NCI-H2227 (cell line): ENCODE measurements at regions not wholly inside any gene's neighbourhood (a gene's known extent, or its start where the extent isn't known, plus 50 kb on each side); places are given as distances from the start of the nearest gene placed in this dataset.

Experiments
- DNase-seq: peaks from one replicate; lab custom pipeline; 2025; ENCODE audit not compliant: unreplicated experiment; lab: John Stamatoyannopoulos, UW

DNA sequence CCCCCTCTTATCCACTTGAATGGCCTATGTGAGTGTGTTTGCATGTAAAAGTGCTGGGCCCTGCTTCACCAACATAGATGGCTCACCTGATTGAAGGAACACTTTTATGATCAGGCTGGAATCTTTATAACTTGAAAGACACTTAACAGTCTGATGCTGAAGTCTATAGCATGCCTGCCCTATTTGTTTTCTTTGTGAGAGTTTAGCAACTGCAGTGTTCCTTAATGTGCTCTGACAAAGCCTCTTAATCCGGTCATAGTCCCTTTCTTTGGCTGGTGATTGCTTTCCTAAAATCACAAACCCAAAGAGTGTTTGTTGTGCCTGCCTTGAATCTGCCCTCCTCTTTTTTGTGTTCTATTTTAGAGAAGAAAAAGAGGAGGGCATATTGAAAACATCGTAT, 1382.8 kb upstream of the CELF4 start:
- no peak for DNase-seq

DNA sequence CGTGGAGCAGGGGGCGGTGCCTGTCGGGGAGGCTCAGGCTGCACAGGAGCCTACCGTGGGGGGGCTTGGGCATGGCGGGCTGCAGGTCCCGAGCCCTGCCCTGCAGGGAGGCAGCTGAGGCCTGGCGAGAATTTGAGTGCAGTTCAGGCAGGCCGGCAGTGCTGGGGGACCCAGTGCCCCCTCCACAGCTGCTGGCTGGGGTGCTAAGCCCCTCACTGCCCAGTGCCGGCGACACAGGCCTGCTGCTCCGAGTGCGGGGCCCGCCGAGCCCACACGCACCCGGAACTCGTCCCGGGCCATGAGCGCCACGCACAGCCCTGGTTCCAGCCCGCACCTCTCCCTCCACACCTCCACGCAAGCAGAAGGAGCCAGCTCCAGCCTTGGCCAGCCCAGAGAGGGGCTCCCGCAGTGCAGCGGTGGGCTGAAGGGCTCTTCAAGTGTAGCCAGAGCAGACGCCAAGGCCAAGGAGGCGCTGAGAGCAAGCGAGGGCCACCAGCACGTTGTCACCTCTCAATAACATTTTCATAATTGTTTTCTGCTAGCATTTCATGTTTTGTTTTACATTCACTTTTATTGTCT, 1378.9 kb upstream of the CELF4 start:
- no peak for DNase-seq

DNA sequence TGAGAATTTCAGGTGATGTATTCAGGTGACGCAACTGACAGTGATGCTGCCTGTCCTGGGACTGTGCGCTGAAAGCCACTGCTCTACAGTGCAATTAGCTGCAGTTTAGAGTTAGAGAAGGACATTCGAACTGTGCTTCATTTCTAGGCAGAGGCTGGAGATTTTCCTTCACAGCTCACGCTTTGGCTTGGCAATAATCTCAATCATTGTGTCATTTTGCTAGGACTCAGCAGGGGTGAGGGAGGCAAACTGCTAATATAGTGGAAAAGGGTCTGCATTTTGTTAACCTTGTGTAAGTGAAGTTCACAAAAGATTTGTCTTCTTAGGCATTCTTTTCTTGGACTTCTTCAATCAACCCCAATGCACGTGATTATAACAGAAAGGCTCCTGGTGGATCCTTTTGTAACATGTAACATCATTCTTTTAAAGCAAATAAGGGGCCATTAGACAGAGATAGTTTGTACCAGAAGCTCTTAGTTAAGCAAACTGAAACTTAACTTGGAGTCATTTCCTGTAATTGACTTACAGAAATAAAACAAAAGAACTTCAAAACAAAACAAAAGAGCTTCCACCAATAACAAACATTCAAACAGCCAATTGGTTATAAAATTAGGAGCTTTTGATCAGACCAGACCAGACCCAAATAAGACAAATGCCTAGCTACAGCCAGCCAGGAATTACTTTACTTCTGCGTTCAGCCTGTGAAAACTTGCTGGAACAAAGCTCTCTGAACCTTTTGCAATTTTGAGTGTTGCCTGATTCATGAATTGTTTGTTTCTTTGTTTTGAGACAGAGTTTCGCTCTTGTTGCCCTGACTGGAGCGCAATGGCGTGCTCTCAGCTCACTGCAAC, 1376.3 kb upstream of the CELF4 start:
- DNase-seq = peak; percentile 54

DNA sequence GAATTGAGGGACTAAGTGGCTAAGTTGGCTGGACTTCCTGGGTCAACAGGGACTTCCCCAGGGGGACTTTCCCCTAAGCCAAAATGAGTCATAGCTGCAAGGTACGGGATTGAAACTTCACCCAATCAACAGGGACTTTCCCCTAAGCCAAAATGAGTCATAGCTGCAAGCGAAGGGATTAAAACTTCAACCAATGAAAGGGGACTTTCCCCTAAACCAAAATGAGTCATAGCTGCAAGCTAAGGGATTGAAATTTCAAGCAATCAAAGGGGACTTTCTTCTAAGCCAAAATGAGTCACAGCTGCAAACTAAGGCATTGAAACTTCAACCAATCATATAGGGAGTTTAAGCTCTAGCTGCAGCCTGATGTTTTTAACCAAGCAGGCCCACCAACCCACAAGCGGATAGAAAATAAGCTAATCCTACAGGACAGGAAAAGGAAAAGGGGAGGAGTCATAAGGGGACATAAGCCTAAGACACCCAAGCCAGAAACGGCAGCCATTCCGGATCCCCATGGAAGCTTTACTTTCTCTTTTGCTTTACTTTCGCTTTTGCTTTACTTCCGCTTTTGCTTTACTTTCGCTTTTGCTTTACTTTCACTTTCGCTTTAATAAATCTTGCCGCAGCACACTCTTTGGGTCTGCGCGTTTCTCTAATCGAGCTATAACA, 1375.4 kb upstream of the CELF4 start:
- peak; percentile 93 for DNase-seq

DNA sequence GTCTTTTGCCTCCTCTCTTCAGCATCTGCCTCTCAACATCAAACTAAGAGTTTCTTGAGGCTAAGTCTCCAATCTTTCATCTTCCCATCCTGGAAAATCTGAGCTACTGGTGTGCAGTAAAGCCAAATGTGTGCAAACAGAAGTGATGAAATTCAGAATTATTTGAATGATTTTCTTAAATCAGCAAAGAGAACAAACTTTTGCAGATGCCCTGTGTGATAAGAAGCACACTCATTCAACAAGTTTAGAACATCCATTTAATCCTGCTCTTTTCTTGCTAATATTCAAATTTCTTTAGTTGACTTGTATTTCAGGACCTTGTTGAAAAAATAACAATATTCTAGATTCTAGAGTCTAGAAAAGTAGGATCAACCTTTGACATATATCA, 1374.9 kb upstream of the CELF4 start:
- no peak for DNase-seq

DNA sequence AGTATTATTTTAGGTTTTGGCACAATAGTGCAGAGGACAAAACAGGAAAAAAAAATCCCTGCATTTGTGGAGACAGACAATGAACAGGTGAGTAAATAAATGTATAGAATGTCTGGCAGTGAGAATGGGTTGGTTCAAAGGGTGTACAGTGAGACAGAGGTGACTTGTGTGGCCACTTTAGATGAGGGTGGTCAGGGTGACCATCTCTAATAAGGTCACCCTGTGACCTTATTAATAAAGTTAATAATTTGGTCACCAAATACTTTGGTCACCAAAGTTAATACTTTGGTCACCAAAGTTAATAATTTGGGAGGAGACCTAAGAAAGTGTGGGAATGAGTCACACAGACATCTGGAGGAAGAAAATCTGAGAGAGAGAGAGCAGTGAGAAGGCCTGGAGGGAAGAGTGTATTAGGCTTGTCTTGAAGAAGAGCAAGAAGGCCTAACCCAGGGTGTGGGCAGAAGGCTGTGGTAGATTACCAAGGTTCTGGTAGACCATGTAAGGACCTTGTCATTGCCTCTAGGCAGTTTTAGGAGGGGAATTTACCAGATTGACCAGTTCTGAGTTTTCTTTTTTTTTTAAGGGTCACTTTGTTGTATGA, 1368.4 kb upstream of the CELF4 start:
- no peak for DNase-seq

DNA sequence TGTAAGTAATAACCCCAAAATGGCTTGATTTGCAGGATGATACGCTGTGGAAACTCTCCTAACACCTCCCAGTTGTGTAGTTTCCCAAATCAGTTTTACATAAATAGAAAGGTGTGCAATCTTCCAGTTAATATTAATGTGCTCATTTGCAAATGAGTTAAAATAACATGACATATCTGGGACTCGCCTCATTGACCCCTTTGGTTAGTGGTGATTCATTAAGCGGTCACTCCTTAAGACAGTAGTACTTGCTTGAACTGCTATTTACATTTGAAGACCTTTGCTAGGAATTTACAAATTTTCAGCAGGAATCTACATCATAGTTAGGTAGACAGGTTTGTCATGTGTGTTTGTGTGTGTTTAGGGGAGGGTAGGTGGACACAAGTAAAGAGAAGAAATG, 1367.7 kb upstream of the CELF4 start:
- no peak for DNase-seq

DNA sequence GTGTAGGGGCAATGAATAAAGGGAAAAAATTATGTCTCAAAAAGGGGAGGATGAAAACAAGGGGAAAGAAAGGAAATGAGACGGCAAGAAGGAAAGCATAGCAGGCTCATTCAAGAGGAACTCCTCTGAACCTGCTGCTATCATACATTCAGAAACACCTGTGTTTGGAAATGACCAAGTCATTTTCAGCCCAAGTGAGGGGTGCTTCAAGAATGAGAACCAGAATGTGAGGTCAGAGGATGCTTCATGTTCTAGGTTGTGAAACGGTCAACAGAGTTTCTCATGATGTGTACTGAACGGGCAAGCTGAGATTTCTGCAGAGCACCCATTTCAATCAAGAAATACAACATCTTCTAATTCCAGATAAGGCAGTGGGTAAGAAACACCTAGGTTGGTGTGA, 1367.2 kb upstream of the CELF4 start:
- DNase-seq = no peak

DNA sequence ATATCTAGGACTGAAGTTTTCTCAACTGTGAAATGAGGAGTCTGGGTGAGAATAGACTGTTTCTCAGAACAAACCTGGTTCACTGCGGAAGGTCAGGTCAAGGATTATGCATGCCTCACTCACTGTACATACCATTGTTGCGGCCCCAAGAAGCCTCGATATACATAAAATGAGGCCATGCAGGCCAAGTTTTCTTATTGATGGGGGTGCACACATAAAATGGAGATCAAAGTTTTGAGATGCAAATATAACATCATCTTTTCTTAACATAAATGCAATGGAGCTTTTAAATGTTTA, 1366.1 kb upstream of the CELF4 start:
- no peak for DNase-seq

DNA sequence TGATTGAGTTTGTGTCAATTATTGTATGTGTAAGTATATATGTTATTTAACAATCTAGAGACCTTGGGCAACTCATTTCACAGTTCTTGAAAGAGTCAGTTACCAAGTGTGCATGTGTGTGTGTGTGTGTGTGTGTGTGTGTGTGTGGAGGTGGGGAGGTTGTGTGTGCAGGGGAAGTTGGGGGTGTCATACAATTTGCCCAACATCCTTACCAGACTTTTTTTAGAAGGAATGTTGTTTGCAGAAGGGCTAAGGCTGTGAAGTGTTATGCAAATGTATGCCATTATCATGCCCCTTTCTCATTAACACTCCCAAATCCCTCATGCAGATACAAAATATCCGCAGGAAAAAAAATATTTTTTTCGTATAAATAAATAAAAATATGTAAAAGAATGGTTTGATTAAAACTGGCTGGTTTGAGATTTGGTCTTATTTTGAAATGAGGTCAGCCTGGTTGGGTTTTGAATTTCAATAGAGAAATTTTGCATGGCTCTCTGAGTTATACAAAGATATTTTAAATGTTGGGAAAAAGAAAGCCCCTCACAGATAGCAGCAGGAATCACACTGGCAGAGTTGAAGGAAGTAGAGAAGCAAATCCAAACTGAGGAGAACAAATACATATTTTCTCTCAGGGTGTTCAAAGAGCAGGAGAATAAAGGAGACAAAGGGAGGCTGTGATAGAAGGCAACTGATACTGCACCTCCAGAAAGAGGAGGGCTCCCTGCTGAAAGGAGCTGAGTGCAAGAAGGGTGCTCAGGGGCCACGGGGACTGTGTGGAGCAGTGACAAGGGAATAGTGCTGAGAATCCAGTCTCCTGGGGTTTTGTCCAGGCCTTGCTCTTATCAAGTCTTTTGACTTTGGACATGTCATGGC, 1365.5 kb upstream of the CELF4 start:
- DNase-seq = no peak

DNA sequence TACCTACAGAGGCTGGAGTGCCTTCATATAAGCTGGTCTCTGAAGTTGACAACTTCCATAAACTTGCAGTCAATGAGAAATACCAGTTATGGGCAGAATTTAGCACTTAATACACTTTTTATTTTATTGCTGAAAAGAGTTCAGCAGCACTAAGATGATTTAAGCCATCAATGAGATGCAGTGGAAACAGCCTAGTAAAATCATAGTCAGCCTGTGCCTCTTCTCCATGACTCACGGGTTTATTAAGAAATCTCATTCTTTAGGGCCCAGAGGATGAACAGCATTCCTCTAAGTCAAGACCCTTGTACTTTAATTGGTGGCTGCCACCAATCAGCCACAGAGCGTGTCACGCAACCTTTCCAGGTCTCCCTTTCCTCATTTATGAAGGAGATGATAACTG, 1357.9 kb upstream of the CELF4 start:
- no peak for DNase-seq

DNA sequence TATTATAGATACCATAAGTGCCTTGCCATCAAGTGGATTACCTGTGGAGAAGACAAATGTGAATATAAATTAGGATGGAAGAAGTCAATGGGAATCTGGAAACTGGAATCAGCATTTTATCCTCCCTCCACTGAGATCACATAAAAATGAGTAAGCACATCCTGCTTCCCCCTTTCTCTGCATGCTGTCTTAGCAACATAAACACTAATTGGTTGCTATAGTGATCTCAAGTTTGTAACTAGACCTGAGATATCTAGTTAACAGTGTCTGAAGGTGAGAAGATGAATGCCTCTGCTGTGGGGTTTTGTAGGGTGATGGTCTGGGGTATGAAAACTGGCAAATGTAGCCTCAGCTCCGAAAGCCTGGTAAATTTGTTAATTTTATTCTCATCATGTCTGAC, 1357.5 kb upstream of the CELF4 start:
- no peak for DNase-seq

DNA sequence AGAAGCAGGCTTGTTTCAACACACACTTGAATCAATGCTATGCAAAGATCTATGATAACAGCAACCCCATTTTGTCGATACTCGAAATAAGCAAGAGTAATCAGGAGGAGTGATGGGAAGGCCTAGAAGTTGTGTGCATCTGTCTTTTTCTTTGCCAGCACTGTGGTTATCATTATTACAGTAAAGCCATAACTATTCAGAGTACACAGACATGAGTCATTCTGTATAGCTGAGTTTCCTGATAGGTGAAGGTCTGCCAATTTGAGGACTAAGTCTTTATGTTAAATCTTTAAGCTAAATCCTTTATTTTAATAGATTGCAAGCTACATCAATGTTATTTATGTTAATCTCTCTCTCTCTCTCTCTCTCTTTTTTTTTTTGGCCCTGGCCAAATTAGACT, 1344.4 kb upstream of the CELF4 start:
- no peak for DNase-seq

DNA sequence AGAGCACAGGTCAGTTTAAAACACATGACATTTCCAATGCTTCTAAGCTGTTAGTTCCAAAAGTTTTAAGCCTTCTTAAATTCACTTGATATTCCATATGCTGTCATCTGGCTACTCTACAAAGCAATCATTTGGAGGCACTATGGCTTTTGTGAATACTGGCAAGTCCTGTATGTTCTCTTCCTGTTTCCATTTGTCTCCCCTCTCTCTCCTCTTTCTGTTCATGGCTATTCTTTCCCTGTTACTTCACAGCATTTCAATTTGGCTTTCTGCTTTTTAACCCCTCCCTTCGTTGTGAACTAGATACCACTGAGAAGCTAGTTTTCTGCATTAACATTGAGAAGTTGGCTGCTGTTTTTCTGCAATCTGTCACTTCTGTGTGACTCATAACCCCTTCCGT, 1337.2 kb upstream of the CELF4 start:
- DNase-seq = no peak

DNA sequence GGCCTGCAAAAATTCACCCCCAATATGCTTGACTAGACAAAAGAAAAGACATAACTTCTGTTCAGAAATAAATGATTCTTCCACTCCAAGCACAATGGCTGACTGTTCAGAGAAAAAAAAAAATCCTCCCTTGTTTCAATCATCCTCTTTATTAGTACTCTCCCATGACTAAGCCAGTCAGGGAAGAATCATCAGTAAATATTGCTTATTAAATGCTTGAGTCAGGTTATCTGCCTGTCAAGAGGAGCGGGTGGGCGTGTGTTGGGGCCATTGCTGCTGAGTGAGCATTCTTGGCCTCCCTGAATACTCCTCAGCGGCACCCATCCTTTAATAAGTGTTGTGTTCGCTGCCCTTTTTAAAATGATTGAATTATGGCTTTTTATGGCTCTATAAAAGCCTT, 1334.8 kb upstream of the CELF4 start:
- no peak for DNase-seq

DNA sequence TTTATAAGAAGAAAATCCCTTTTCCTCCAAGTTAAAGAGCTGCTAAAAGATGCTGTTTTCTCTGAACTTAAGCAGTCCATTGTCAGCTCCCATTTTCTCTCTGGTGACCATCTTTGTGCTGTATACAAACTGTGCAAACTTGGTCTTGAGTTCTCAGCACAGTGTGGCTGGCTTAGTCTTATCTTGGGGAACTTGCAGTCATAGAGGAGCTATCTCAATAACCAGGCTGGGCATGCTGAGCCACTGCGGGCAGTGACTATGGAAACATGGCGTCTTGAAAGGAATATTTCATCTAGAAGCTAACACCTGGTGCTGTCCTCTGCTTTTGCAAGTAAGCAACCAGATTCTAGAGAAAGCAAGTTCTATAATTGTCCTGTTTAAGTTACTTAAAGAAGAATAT, 1334.4 kb upstream of the CELF4 start:
- no peak for DNase-seq

DNA sequence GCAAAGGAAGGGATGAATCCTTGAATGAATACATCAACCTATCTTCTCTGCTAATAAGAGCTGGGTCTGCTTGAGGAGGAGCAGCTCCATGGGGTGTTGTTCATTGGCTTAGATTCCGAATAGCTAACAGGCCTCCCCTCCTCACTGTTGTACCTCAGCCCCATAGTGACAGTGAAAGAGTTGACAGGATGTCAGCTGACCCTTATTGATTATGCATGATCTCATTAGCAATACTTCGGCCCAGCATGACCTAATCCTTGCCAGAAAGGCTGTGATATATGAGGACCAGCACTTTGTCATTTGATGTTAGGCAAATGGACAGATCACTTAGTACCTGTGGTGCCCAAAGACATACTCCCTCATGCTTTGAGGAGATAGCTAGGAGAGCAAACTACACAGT, 1333.7 kb upstream of the CELF4 start:
- no peak for DNase-seq

DNA sequence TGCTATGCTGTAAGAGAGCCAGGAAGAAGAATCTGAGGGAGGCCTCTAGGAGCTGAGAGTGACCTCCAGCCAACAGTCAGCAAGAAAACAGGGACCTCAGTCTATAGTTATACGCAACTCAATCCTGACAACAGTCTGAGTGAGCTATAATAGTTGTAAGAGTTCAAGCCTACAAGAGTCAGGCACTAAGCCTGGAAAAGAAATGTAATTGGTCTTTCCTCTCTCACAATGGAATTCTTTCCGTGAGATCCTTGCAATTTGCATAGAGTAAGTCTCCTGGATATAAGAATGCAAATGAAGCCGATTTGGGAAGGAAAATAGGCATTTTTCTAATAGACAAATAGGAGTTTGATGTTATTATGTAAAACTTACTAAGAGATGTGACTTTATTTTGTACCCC, 1332.6 kb upstream of the CELF4 start:
- no peak for DNase-seq

DNA sequence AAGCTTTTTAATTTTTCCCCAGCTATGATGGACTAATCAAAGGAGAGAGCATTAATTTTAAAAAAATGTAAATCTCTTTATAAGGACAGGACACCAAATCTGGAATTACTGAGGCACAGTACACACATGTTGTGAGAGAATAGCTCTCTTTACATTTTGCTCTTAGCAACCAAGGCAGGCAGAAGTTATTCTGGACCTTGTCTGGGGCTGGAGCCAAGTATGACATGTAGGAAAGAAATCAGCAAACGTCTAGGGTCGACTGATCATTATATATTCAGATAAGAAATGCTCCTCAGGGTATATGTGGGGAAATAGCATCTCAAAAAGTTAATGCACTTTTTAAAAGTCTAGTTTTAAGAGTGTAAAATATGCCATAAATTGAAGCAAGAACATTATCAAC, 1330.0 kb upstream of the CELF4 start:
- DNase-seq = no peak

DNA sequence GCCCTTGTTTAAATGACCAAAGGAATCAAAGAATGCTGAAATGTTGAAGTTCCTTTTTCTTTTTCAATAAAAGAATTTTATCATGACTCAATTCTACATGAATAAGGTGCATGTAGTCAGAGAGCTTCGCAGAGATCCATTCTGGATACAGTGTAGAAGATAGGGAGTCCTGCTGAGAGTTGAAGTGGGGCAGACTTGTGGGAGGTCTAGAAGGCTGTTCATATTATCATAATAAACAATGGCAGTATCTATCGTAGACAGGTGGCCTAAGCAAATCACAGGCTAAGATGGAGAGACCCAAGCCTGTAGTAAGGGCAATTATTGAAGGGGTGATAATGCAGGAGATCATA, 1322.0 kb upstream of the CELF4 start:
- no peak for DNase-seq

DNA sequence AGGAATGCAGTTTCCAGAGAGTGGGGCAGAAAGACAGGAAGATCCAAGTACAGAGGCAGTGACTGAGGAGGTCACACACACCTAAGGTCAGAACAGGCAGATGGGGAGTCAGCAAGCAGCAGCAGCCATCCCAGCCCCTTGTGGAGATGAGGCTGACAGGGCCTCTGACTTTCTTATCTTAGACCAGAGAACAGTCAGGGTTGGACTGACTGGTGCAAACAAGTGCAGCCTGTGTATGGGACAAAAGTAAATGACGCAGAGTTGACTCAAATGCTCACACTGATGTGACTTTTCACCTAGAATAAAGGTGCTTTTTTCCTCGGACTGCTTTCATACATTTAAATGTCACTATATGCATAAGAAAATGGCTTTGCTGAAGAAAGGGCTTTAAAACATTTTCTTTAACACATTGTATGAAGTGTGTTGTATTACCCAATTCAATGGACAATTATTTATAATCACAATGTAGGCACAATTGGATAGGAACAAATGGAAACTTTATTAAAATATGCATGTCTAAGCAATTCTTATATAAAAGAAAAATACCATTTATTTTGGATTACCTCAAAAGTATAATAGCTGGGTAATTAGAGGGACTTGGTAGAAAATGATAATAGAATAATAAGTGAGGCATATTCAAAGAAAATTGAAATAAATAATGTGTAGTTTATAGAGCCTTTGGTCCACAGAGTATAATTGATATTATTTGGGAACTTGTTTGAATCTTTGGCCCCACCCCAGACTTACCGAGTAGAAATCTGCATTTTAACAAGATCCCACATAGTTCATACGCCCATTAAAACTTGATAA, 1321.5 kb upstream of the CELF4 start:
- no peak for DNase-seq
